K562 (cell line): ENCODE measurements at regions not wholly inside any gene's neighbourhood (a gene's known extent, or its start where the extent isn't known, plus 50 kb on each side); places are given as distances from the start of the nearest gene placed in this dataset.

Experiments
- ATAC-seq: fragments of 200-7000 bp; cut with Tn5 transposase; 3 replicates; pipeline ENCODE4 v1.9.1; 2020; ENCODE audit warnings: moderate library complexity
- BruUV-seq: library from RNA; stranded (reverse); fragments of 400-500 nt; replicated peaks from 2 replicates; lab custom pipeline; 2021; lab: Mats Ljungman, UMichigan
- CTCF ChIA-PET: fragments of 300-600 bp; formaldehyde crosslinking; extraction: SDS; loops from one replicate; lab custom pipeline; 2021; ENCODE audit warnings: low intra/inter-chr PET ratio; lab: Yijun Ruan, JAX
- POLR2A ChIA-PET: fragments of 300-600, 350-650 bp; sonication (Branson Sonifier 250); formaldehyde crosslinking; extraction: SDS; loops from one replicate; lab custom pipeline; 2021; ENCODE audit warnings: antibody characterized with exemption, inconsistent platforms; lab: Yijun Ruan, JAX
- DNase-seq, 4 experiments: peaks; one replicate each; pipeline versions ENCODE4 v3.0.0 to v3.0.0-alpha.2; 2011 to 2018; ENCODE audit warnings: low spot score in 3 of 4, mixed read lengths in 3 of 4; ENCODE audit errors: extremely low read depth in 1 of 4
- FAIRE-seq: peaks from 2 replicates; lab custom pipeline; 2011; peaks lifted over from hg19 to GRCh38; lab: Jason Lieb, UNC
- H2AFZ ChIP-seq: 2 replicates; pipeline ENCODE4 v1.6.0; 2011; ENCODE audit warnings: low read depth, low read length, control low read depth, inconsistent platforms
- H3K27ac ChIP-seq: fragments of 200-600 bp; 3 replicates; pipeline ENCODE4 v1.8.0; 2011; ENCODE audit warnings: low read depth, mild to moderate bottlenecking, control low read depth, inconsistent platforms, low read length, moderate library complexity, mixed read lengths; ENCODE audit errors: extremely low read depth
- H3K27me3 ChIP-seq, 2 experiments: fragments of 300-600 bp in 1 of 2; 2 replicates in 1 of 2; 3 replicates in 1 of 2; pipeline versions ENCODE4 v1.6.0 to v1.8.0; 2011; ENCODE audit warnings: inconsistent platforms in 2 of 2, low read length in 2 of 2, mild to moderate bottlenecking in 1 of 2, mixed read lengths in 1 of 2, moderate library complexity in 1 of 2; ENCODE audit not compliant: control insufficient read depth in 2 of 2, insufficient read depth in 2 of 2
- H3K36me3 ChIP-seq: fragments of 300-600 bp; 3 replicates; pipeline ENCODE4 v1.8.0; 2011; ENCODE audit warnings: mild to moderate bottlenecking, low read length, inconsistent platforms; ENCODE audit not compliant: control insufficient read depth, insufficient read depth
- H3K4me1 ChIP-seq, 2 experiments: fragments of 200-600 bp in 1 of 2; replicated peaks in 1 of 2; 2 replicates in 1 of 2; 3 replicates in 1 of 2; pipeline versions ENCODE4 v1.5.1 to v1.8.0; 2011; ENCODE audit warnings: inconsistent platforms in 2 of 2, low read length in 2 of 2, mild to moderate bottlenecking in 1 of 2, mixed read lengths in 1 of 2, moderate library complexity in 1 of 2; ENCODE audit not compliant: control insufficient read depth in 2 of 2, insufficient read depth in 2 of 2
- H3K4me2 ChIP-seq: 2 replicates; pipeline ENCODE4 v1.6.1; 2011; ENCODE audit warnings: low read length, control low read depth, inconsistent platforms, mixed read lengths; ENCODE audit not compliant: insufficient read depth
- H3K4me3 ChIP-seq: fragments of 200-600 bp; sonication (generic), shearing (Covaris generic); 2 replicates; pipeline ENCODE4 v1.5.1; 2016; ENCODE audit warnings: control low read depth, inconsistent platforms
- H3K79me2 ChIP-seq: fragments of 200-600 bp; 3 replicates; pipeline ENCODE4 v1.8.0; 2011; ENCODE audit warnings: low read length, inconsistent platforms; ENCODE audit not compliant: control insufficient read depth, insufficient read depth
- H3K9ac ChIP-seq, 2 experiments: 2 replicates each; pipeline versions ENCODE4 v1.6.0 to v1.6.1; 2011; ENCODE audit warnings: low read depth in 2 of 2, low read length in 2 of 2, control low read depth in 1 of 2, inconsistent platforms in 1 of 2, mild to moderate bottlenecking in 1 of 2, mixed read lengths in 1 of 2; ENCODE audit not compliant: insufficient read depth in 1 of 2
- H3K9me1 ChIP-seq: one replicate; pipeline ENCODE4 v1.6.0; 2011; ENCODE audit warnings: inconsistent platforms, mild to moderate bottlenecking, low read length, moderate library complexity; ENCODE audit not compliant: control insufficient read depth, insufficient read depth
- H3K9me3 ChIP-seq: replicated peaks from 2 replicates; pipeline ENCODE4 v1.5.1; 2011; ENCODE audit warnings: low read depth, low read length, inconsistent platforms; ENCODE audit not compliant: control insufficient read depth, insufficient read depth
- H4K20me1 ChIP-seq: replicated peaks from 2 replicates; pipeline ENCODE4 v1.6.1; 2011; ENCODE audit warnings: low read length, inconsistent platforms, mixed read lengths; ENCODE audit not compliant: control insufficient read depth, insufficient read depth
- ETV1 ChIP-seq: fragments of 450-650 bp; conservative IDR thresholded peaks from 2 replicates; pipeline ENCODE4 v1.6.1; 2016; ENCODE audit warnings: missing genetic modification characterization, control low read depth, low read depth, missing compliant biosample characterization
- FOS ChIP-seq: IDR thresholded peaks from 3 replicates; pipeline ENCODE4 v1.6.1; 2011; ENCODE audit not compliant: insufficient read length; ENCODE audit errors: extremely low read depth
- HOMEZ ChIP-seq: fragments of 250-450 bp; sonication (Bioruptor Pico); IDR thresholded peaks from 2 replicates; pipeline ENCODE4 v1.4.0; 2020; ENCODE audit warnings: mild to moderate bottlenecking, moderate library complexity
- MLLT1 ChIP-seq, 2 experiments: fragments of 450-650 bp; IDR thresholded peaks; 2 replicates each; pipeline ENCODE4 v1.6.1; 2016
- POLR2AphosphoS5 ChIP-seq: IDR thresholded peaks from 2 replicates; pipeline ENCODE4 v1.6.1; 2011; ENCODE audit warnings: mild to moderate bottlenecking, low read depth, low read length, moderate library complexity; ENCODE audit not compliant: control insufficient read depth, insufficient read depth
- SIX5 ChIP-seq, 2 experiments: IDR thresholded peaks; 2 replicates each; pipeline ENCODE4 v1.6.1; 2011; ENCODE audit warnings: low read length in 2 of 2, borderline replicate concordance in 1 of 2, low read depth in 1 of 2, mild to moderate bottlenecking in 1 of 2, moderate library complexity in 1 of 2; ENCODE audit not compliant: insufficient read depth in 1 of 2
- ZC3H11A ChIP-seq: IDR thresholded peaks from 2 replicates; pipeline ENCODE4 v1.6.1; 2012; ENCODE audit warnings: low read depth, low read length, improper control_type of control experiment
- ZNF584 ChIP-seq: fragments of 200-800 bp; sonication (Bioruptor generic); IDR thresholded peaks from 2 replicates; pipeline ENCODE4 v1.6.1; 2016; ENCODE audit warnings: low read depth, mild to moderate bottlenecking, missing genetic modification characterization, missing compliant biosample characterization
- WGBS: fragments of 100-300 bp; shearing (Covaris generic); methylation state at CpG from one replicate; pipeline ENCODE4 v1.1.6; 2016; ENCODE audit warnings: low coverage, mixed read lengths; ENCODE audit not compliant: insufficient coverage; ENCODE audit errors: missing lambda C conversion rate; 5-methylcytosine and 5-hydroxymethylcytosine counted together
- in situ Hi-C: fragments of 300-500 bp; cut with MboI; formaldehyde crosslinking; loops from 4 replicates; pipeline ENCODE4 v1.15.0; 2018; ENCODE audit warnings: inconsistent platforms, mixed read lengths
- intact Hi-C: fragments of 100-400 bp; cut with micrococcal nuclease; formaldehyde crosslinking; loops from 2 replicates; pipeline ENCODE4 v1.14.2; 2022

GRCh38 chr18:27556741-27557140 lies 371.6 kb upstream of the CHST9 start:
- Histone ChIP-seq H2AFZ (no peak overlapping the region), H3K4me1 (no peaks in the 10 kb centered on the region), H3K9me3 (no peaks in the 10 kb centered on the region; the same call in 1 of the 2 replicates), H3K4me3 (no peak overlapping the region), H3K27ac (no peak overlapping the region), H3K4me2 (no peak overlapping the region), H3K27me3 (no peaks in the 10 kb centered on the region), H3K9ac (no peak overlapping the region), H4K20me1 (no peaks in the 10 kb centered on the region), H3K36me3 (no peaks in the 10 kb centered on the region), H3K79me2 (no peaks in the 10 kb centered on the region), H3K9me1 (no peaks in the 10 kb centered on the region)
- no peak for TF ChIP-seq POLR2AphosphoS5
- no peak for TF ChIP-seq ZC3H11A
- no peak for TF ChIP-seq ZNF584 (CRISPR knock-in tag)
- no peak for TF ChIP-seq ETV1 (tag)
- no peak for TF ChIP-seq SIX5 (IDR thresholded peaks at IDR 0.05; ENCODE audit: borderline replicate concordance in 1 of 2, insufficient read depth in 1 of 2, low read depth in 1 of 2, low read length in 2 of 2)
- TF ChIP-seq HOMEZ (CRISPR knock-in tag), result no peak
- no peak for TF ChIP-seq FOS
- no peak for TF ChIP-seq MLLT1 (IDR thresholded peaks at IDR 0.05)
- intact Hi-C loops, result no loop called here
- in situ Hi-C loops, result no loop called here
- POLR2A ChIA-PET, result no interaction called here
- CTCF ChIA-PET, result no interaction called here
- no peak for DNase-seq
- FAIRE-seq, result no peak
- no peak for ATAC-seq
- BruUV-seq, result no TSS peak
- under 1% methylated on average over 4 of the region's 4 CpGs for WGBS
